Peyer's patch (tissue), 4 donors: ENCODE measurements at regions not wholly inside any gene's neighbourhood (a gene's known extent, or its start where the extent isn't known, plus 50 kb on each side); places are given as distances from the start of the nearest gene placed in this dataset.

Experiments
- DNase-seq, 3 donors: peaks; one replicate each; pipeline ENCODE4 v3.0.0-alpha.2; 2017 to 2019
- H3K27ac ChIP-seq, 4 donors: fragments of 200-600 bp; sonication (generic); one replicate each; pipeline ENCODE4 v1.5.1; 2016 to 2019
- H3K27me3 ChIP-seq, 2 donors: fragments of 200-600 bp; sonication (generic); one replicate each; pipeline ENCODE4 v1.5.1; 2019
- H3K36me3 ChIP-seq, 3 donors: fragments of 200-600 bp; sonication (generic); one replicate each; pipeline ENCODE4 v1.5.1; 2016 to 2019
- H3K4me1 ChIP-seq, 4 donors: fragments of 200-600 bp; sonication (generic); one replicate each; pipeline ENCODE4 v1.5.1; 2016 to 2019
- H3K4me3 ChIP-seq, 4 donors: fragments of 200-600 bp; sonication (generic); 1 replicate in 3 of 4; 2 replicates in 1 of 4; pipeline ENCODE4 v1.5.1; 2016 to 2019; ENCODE audit warnings: mild to moderate bottlenecking in 1 of 4
- H3K9me3 ChIP-seq, 4 donors: fragments of 200-600 bp; sonication (generic); one replicate each; pipeline ENCODE4 v1.5.1; 2016 to 2019; ENCODE audit warnings: mild to moderate bottlenecking in 1 of 4
- CTCF ChIP-seq, 6 experiments: fragments of 450-650 bp in 4 of 6; fragments of 200-600 bp in 2 of 6; sonication (generic) in 1 of 6; IDR thresholded peaks; one replicate each; pipeline ENCODE4 v1.5.1; 2017 to 2019; ENCODE audit warnings: antibody characterized with exemption in 6 of 6, mild to moderate bottlenecking in 3 of 6, moderate library complexity in 1 of 6
- POLR2A ChIP-seq, 2 donors: fragments of 450-650 bp; IDR thresholded peaks; one replicate each; pipeline ENCODE4 v1.5.1; 2017; ENCODE audit warnings: antibody characterized with exemption in 2 of 2, mild to moderate bottlenecking in 2 of 2, moderate library complexity in 2 of 2

GRCh38 chr1:208975456-208975855 is 608.1 kb upstream of the CAMK1G start:
- TF ChIP-seq CTCF (IDR thresholded peaks at IDR 0.05) (no peak), POLR2A (IDR thresholded peaks at IDR 0.05) (no peak)
- Histone ChIP-seq H3K27ac (no peak overlapping the region), H3K4me1 (no peaks in the 10 kb centered on the region), H3K9me3 (no peaks in the 10 kb centered on the region), H3K4me3 (no peak overlapping the region), H3K36me3 (no peaks in the 10 kb centered on the region), H3K27me3 (no peaks in the 10 kb centered on the region)
- no peak for DNase-seq

- no peak for DNase-seq
Observed at GRCh38 chr1:208977012-208977411, 606.5 kb upstream of the CAMK1G start.

GRCh38 chr1:208977638-208978256 is 605.8 kb upstream of the CAMK1G start:
- Histone ChIP-seq H3K36me3 (no peaks in the 10 kb centered on the region), H3K9me3 (no peaks in the 10 kb centered on the region), H3K27me3 (no peaks in the 10 kb centered on the region), H3K27ac (no peak overlapping the region), H3K4me3 (no peak overlapping the region), H3K4me1 (no peaks in the 10 kb centered on the region)
- no peak for DNase-seq
- TF ChIP-seq CTCF (IDR thresholded peaks at IDR 0.05) (no peak), POLR2A (IDR thresholded peaks at IDR 0.05) (no peak)

More at GRCh38 chr1:208977012-208977411, 606.5 kb upstream of the CAMK1G start:
- H3K4me3 ChIP-seq, result no peak overlapping the region
- no peak overlapping the region for H3K27ac ChIP-seq
- no peaks in the 10 kb centered on the region for H3K4me1 ChIP-seq
- H3K36me3 ChIP-seq, result no peaks in the 10 kb centered on the region
- TF ChIP-seq CTCF (IDR thresholded peaks at IDR 0.05) (no peak), POLR2A (IDR thresholded peaks at IDR 0.05) (no peak)
- no peaks in the 10 kb centered on the region for H3K27me3 ChIP-seq
- H3K9me3 ChIP-seq, result no peaks in the 10 kb centered on the region

GRCh38 chr1:208979776-208980175 is 603.7 kb upstream of the CAMK1G start:
- no peaks in the 10 kb centered on the region for H3K9me3 ChIP-seq
- no peak overlapping the region for H3K4me3 ChIP-seq
- DNase-seq, result no peak
- H3K36me3 ChIP-seq, result no peaks in the 10 kb centered on the region
- TF ChIP-seq POLR2A (IDR thresholded peaks at IDR 0.05) (no peak), CTCF (IDR thresholded peaks at IDR 0.05) (no peak)
- H3K27me3 ChIP-seq, result no peaks in the 10 kb centered on the region
- no peaks in the 10 kb centered on the region for H3K4me1 ChIP-seq
- H3K27ac ChIP-seq, result no peak overlapping the region

- H3K36me3 ChIP-seq, result no peaks in the 10 kb centered on the region
- no peak for DNase-seq
- no peaks in the 10 kb centered on the region for H3K9me3 ChIP-seq
- no peaks in the 10 kb centered on the region for H3K27me3 ChIP-seq
- TF ChIP-seq POLR2A (IDR thresholded peaks at IDR 0.05) (no peak), CTCF (IDR thresholded peaks at IDR 0.05) (no peak)
- H3K4me1 ChIP-seq, result no peaks in the 10 kb centered on the region
- no peak overlapping the region for H3K4me3 ChIP-seq
- no peak overlapping the region for H3K27ac ChIP-seq
Observed at GRCh38 chr1:208980605-208981004, 602.9 kb upstream of the CAMK1G start.

GRCh38 chr1:208985231-208985630 is 598.3 kb upstream of the CAMK1G start:
- no peak for DNase-seq

More at GRCh38 chr1:208985231-208985630, 598.3 kb upstream of the CAMK1G start:
- H3K9me3 ChIP-seq, result no peaks in the 10 kb centered on the region
- H3K4me3 ChIP-seq, result no peak overlapping the region
- H3K36me3 ChIP-seq, result no peaks in the 10 kb centered on the region
- H3K4me1 ChIP-seq, result peaks cover 0 to 9% (median 0%) of the 10 kb centered on the region in 4 donors
- no peak overlapping the region for H3K27ac ChIP-seq
- TF ChIP-seq POLR2A (IDR thresholded peaks at IDR 0.05) (no peak), CTCF (IDR thresholded peaks at IDR 0.05) (no peak)
- no peaks in the 10 kb centered on the region for H3K27me3 ChIP-seq
